ENCODE measurements at regions not wholly inside any gene's neighbourhood (a gene's known extent, or its start where the extent isn't known, plus 50 kb on each side); places are given as distances from the start of the nearest gene placed in this dataset.

DNA sequence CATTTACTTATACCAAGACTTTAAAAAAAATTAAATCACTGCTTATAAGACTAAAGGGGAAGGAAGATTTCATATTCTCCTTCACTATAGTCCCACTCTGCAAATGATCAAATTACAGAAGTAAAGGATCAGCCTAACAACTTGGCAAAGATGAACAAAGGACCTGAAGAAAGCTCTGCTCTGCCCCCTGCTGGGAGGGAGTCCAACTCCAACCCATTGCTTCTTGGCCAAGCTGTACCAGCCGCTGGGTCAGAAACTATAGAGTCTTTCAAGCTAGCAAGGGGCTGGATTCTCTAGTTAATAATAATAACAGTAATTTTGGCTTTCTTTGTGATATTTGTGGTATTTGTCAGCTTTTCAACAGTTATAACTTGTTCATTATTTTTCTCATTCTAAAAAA is 927.0 kb upstream of the CRIM1 start:
- H3K9me3 ChIP-seq (ENCODE audit: insufficient read depth, low read depth): no peaks in the 10 kb centered on the region
- CTCF ChIA-PET: interaction anchor here (0.7 kb wide), 1 partner anchor 1333 kb away, joined by 5 read pairs; no protein-coding TSS in a partner anchor
- no peaks in the 10 kb centered on the region for H3F3A ChIP-seq (ENCODE audit: insufficient read depth, low read depth)
- TF ChIP-seq EZH2 (IDR thresholded peaks at IDR 0.05; ENCODE audit: low read depth): no peak
- TF ChIP-seq, protein P1, sequence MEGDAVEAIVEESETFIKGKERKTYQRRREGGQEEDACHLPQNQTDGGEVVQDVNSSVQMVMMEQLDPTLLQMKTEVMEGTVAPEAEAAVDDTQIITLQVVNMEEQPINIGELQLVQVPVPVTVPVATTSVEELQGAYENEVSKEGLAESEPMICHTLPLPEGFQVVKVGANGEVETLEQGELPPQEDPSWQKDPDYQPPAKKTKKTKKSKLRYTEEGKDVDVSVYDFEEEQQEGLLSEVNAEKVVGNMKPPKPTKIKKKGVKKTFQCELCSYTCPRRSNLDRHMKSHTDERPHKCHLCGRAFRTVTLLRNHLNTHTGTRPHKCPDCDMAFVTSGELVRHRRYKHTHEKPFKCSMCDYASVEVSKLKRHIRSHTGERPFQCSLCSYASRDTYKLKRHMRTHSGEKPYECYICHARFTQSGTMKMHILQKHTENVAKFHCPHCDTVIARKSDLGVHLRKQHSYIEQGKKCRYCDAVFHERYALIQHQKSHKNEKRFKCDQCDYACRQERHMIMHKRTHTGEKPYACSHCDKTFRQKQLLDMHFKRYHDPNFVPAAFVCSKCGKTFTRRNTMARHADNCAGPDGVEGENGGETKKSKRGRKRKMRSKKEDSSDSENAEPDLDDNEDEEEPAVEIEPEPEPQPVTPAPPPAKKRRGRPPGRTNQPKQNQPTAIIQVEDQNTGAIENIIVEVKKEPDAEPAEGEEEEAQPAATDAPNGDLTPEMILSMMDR (conservative IDR thresholded peaks at IDR 0.05): peak; percentile 71
- BruUV-seq (replicated peaks): no TSS peak
- H4K20me1 ChIP-seq (ENCODE audit: insufficient read depth): no peaks in the 10 kb centered on the region
- H3K36me3 ChIP-seq (ENCODE audit: low read depth): no peaks in the 10 kb centered on the region
- H3K27me3 ChIP-seq (ENCODE audit: insufficient read depth, low read depth): no peaks in the 10 kb centered on the region
- H3K27ac ChIP-seq: no peak overlapping the region
- POLR2A ChIA-PET (ENCODE audit: unreplicated experiment): no interaction called here
- DNase-seq: peak in 1 of 2 experiments; percentile 18
- no peaks in the 10 kb centered on the region for H3K9me2 ChIP-seq (ENCODE audit: insufficient read depth)
- no peak overlapping the region for H3K4me3 ChIP-seq
- no peaks in the 10 kb centered on the region for H3K4me1 ChIP-seq (replicated peaks; ENCODE audit: insufficient read depth)
- H2AFZ ChIP-seq: no peak overlapping the region
- intact Hi-C loops (cut with micrococcal nuclease; ENCODE audit: unreplicated experiment): no loop called here
- no peak overlapping the region for H3K4me2 ChIP-seq
- H3K79me2 ChIP-seq (ENCODE audit: low read depth): no peaks in the 10 kb centered on the region

DNA sequence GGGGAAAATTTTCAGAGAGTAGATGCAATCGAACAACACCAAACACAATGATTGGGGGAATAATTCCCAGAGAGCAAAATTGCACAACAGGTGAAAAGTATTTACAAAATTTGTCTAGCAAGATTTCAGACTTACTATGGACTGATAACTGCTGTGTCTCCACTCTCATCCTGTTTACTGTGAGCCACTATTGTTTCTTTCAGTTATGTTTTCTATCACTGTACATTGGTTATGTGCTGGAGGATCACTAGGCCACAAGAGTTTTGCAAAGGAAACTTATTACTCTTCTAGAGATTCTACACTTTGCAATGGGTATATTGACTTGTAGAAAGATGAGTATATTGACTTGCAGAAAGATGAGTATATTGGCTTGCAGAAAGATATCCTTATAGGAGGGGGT is 934.1 kb upstream of the CRIM1 start:
- ChIA-PET CTCF (no interaction called here), POLR2A (ENCODE audit: unreplicated experiment) (no interaction called here)
- Histone ChIP-seq H2AFZ (no peak overlapping the region), H3F3A (ENCODE audit: insufficient read depth, low read depth) (no peaks in the 10 kb centered on the region), H3K4me1 (replicated peaks; ENCODE audit: insufficient read depth) (no peaks in the 10 kb centered on the region), H3K9me2 (ENCODE audit: insufficient read depth) (no peaks in the 10 kb centered on the region), H4K20me1 (ENCODE audit: insufficient read depth) (no peaks in the 10 kb centered on the region), H3K9me3 (ENCODE audit: insufficient read depth, low read depth) (no peaks in the 10 kb centered on the region), H3K4me3 (no peak overlapping the region), H3K27me3 (ENCODE audit: insufficient read depth, low read depth) (no peaks in the 10 kb centered on the region), H3K36me3 (ENCODE audit: low read depth) (no peaks in the 10 kb centered on the region), H3K27ac (no peak overlapping the region), H3K4me2 (no peak overlapping the region), H3K79me2 (ENCODE audit: low read depth) (no peaks in the 10 kb centered on the region)
- no peak for DNase-seq
- TF ChIP-seq, protein P1 (conservative IDR thresholded peaks at IDR 0.05): no peak
- no peak for TF ChIP-seq EZH2 (IDR thresholded peaks at IDR 0.05; ENCODE audit: low read depth)
- intact Hi-C loops (cut with micrococcal nuclease; ENCODE audit: unreplicated experiment): no loop called here
- no TSS peak for BruUV-seq (replicated peaks)

DNA sequence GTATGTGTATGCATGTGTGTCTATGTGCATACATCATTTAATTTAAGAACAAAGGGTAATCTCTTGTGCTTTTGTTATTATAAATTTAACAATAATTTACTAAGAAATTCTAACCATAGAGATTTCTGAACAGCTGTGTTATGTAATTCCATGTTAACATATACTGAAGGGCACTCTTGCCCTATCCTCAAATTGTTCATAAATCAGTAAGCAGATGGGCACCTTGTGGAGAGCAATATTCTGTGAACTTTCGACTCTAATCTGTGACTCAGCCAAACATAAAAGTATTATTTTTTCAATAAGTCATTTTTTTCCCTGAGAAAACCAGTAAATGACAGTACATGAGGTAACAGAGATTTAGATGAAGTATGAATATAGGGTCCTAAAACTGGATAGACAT is 938.3 kb upstream of the CRIM1 start:
- BruUV-seq (replicated peaks): no TSS peak
- TF ChIP-seq, protein P1 (conservative IDR thresholded peaks at IDR 0.05): no peak
- no peak for TF ChIP-seq EZH2 (IDR thresholded peaks at IDR 0.05; ENCODE audit: low read depth)
- CTCF ChIA-PET: no interaction called here

More for the DNA sequence above, 938.3 kb upstream of the CRIM1 start:
- H3K4me3 ChIP-seq: no peak overlapping the region
- H3K9me2 ChIP-seq (ENCODE audit: insufficient read depth): no peaks in the 10 kb centered on the region
- H4K20me1 ChIP-seq (ENCODE audit: insufficient read depth): no peaks in the 10 kb centered on the region
- H3K36me3 ChIP-seq (ENCODE audit: low read depth): no peaks in the 10 kb centered on the region
- POLR2A ChIA-PET (ENCODE audit: unreplicated experiment): no interaction called here
- H3K4me1 ChIP-seq (replicated peaks; ENCODE audit: insufficient read depth): no peaks in the 10 kb centered on the region
- intact Hi-C loops (cut with micrococcal nuclease; ENCODE audit: unreplicated experiment): no loop called here
- no peaks in the 10 kb centered on the region for H3K79me2 ChIP-seq (ENCODE audit: low read depth)
- H2AFZ ChIP-seq: no peak overlapping the region
- no peak for DNase-seq
- no peaks in the 10 kb centered on the region for H3K9me3 ChIP-seq (ENCODE audit: insufficient read depth, low read depth)
- H3K27ac ChIP-seq: no peak overlapping the region
- no peaks in the 10 kb centered on the region for H3F3A ChIP-seq (ENCODE audit: insufficient read depth, low read depth)
- no peak overlapping the region for H3K4me2 ChIP-seq
- no peaks in the 10 kb centered on the region for H3K27me3 ChIP-seq (ENCODE audit: insufficient read depth, low read depth)

All from PC-9 (cell line).